Testis (tissue), 2 donors: ENCODE measurements at regions not wholly inside any gene's neighbourhood (a gene's known extent, or its start where the extent isn't known, plus 50 kb on each side); places are given as distances from the start of the nearest gene placed in this dataset.

ENCODE experiments used
- POLR2A ChIP-seq: fragments of 450-650 bp; IDR thresholded peaks from one replicate; pipeline ENCODE4 v1.6.1; 2017; ENCODE audit warnings: antibody characterized with exemption, mild to moderate bottlenecking, moderate library complexity
- TF ChIP-seq, protein P1 (sequence below), 3 experiments: fragments of 450-650 bp in 2 of 3; fragments of 200-600 bp in 1 of 3; sonication (generic) in 1 of 3; IDR thresholded peaks; one replicate each; pipeline ENCODE4 v1.5.1; 2016 to 2019; ENCODE audit warnings: antibody characterized with exemption in 3 of 3, mild to moderate bottlenecking in 2 of 3, moderate library complexity in 1 of 3

DNA sequence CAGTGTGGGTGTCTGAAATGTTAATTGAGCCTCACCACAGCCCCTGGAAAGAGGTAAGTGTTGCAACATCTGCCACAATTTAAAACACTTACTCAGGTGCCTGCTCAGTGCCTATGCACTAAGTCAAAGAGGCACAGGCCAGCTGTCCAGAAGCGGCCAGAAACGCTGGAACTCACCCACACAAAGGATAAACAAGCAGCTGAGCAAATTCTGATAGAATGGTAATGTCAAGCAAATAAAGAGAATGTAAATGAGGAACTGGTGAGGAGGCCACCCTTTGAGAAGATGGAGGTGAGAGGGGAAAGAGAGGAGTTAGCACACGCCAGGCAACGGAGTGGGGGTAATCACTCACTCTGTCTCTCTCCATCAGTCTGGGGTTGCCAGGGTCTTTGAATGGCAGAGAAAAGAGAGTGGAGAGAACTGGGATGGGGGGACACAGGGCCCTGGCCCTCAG is 67.7 kb upstream of the SERP2 start:
- TF ChIP-seq, protein P1, sequence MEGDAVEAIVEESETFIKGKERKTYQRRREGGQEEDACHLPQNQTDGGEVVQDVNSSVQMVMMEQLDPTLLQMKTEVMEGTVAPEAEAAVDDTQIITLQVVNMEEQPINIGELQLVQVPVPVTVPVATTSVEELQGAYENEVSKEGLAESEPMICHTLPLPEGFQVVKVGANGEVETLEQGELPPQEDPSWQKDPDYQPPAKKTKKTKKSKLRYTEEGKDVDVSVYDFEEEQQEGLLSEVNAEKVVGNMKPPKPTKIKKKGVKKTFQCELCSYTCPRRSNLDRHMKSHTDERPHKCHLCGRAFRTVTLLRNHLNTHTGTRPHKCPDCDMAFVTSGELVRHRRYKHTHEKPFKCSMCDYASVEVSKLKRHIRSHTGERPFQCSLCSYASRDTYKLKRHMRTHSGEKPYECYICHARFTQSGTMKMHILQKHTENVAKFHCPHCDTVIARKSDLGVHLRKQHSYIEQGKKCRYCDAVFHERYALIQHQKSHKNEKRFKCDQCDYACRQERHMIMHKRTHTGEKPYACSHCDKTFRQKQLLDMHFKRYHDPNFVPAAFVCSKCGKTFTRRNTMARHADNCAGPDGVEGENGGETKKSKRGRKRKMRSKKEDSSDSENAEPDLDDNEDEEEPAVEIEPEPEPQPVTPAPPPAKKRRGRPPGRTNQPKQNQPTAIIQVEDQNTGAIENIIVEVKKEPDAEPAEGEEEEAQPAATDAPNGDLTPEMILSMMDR (IDR thresholded peaks at IDR 0.05) = no peak
- no peak for TF ChIP-seq POLR2A
